MG63 (cell line): ENCODE measurements at regions not wholly inside any gene's neighbourhood (a gene's known extent, or its start where the extent isn't known, plus 50 kb on each side); places are given as distances from the start of the nearest gene placed in this dataset.

Experiments
- DNase-seq: peaks from one replicate; pipeline ENCODE4 v3.0.0-alpha.2; 2020
- H3K27me3 ChIP-seq: fragments of 250-450 bp; sonication (Bioruptor Pico); 2 replicates; pipeline ENCODE4 v1.5.1; 2020; ENCODE audit warnings: mild to moderate bottlenecking, moderate library complexity
- H3K36me3 ChIP-seq: fragments of 250-450 bp; sonication (Bioruptor Pico); 2 replicates; pipeline ENCODE4 v1.5.1; 2020; ENCODE audit warnings: mild to moderate bottlenecking, moderate library complexity
- H3K4me3 ChIP-seq: fragments of 250-450 bp; sonication (Bioruptor Pico); 2 replicates; pipeline ENCODE4 v1.5.1; 2020; ENCODE audit warnings: mild to moderate bottlenecking, moderate library complexity
- H3K9me3 ChIP-seq: fragments of 250-450 bp; sonication (Bioruptor Pico); 2 replicates; pipeline ENCODE4 v1.5.1; 2020; ENCODE audit warnings: mild to moderate bottlenecking, moderate library complexity

- Histone ChIP-seq H3K9me3 (no peaks in the 10 kb centered on the region), H3K4me3 (no peak overlapping the region), H3K36me3 (no peaks in the 10 kb centered on the region), H3K27me3 (no peaks in the 10 kb centered on the region)
- no peak for DNase-seq
Observed at GRCh38 chr2:19689646-19690168, 212.1 kb downstream of the TTC32 start.

DNA sequence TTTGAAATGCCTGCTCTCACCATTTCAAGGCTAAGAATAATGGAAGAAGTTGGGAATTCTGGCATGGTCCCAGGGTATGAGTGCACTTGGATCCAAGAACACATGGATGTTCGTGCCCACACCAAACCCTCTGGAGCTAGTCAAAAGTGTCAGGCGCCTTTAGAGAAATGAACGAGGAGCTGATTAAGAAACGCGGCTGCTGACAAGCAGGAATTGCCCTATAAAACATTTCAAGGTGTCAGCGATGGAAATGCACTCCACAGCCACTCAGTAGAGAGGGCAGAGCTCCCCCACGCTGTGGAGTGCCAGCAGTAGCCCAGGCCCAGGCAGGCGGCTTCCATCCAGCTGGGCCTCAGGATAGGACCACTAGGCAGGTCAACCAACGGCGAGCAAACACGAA lies 213.7 kb downstream of the TTC32 start:
- Histone ChIP-seq H3K27me3 (no peaks in the 10 kb centered on the region), H3K36me3 (no peaks in the 10 kb centered on the region), H3K9me3 (no peaks in the 10 kb centered on the region), H3K4me3 (no peak overlapping the region)
- no peak for DNase-seq

DNA sequence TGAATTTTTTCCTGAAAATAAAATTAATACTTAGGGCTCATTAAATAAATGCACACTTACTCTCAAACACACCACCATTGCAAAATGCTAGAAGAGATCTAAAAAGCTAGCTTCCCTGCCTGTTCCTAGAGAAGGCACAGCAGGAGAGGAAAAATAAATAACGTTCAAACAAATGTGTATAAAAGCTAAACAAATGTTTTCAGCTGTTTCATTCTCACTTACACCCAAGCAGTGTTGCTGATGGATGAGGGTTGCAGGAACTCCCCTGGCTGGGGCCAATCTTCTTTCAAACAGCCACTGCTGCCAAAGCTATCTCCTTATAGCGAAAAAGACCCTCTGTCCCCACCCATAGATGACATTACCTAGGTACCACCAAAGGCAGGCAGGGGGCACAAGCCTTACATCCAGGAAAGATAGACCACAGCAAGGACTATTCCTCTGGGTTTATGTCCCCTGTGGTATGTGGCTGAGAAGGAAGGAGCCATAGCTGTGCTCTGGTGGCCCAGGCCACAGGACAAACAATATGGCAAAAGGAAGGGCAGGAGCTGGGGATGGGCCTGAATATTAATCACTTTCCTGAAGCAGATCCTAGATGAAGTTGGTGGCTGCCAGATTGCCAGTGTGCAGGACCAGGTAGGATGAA lies 214.6 kb downstream of the TTC32 start:
- DNase-seq, result no peak
- Histone ChIP-seq H3K4me3 (no peak overlapping the region), H3K27me3 (no peaks in the 10 kb centered on the region), H3K36me3 (no peaks in the 10 kb centered on the region), H3K9me3 (no peaks in the 10 kb centered on the region)

DNA sequence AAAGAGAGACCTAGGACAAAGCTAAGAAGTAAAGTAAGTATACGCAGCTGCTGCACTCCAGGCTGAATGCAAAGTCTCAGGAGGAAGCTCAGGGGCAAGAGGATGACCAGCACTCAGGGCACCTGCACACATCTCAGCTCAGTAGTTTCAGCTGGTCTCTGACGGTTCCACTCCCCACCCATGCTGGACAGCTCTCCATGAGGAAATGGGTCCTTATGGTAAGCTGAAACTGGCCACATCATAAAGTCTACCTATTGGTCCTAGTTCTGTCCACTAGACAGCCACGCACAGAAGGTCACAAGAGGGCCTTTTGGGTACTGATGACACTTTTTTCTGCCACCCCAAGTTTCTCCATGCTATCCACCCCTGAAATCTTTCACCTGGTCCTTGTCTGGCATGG lies 215.3 kb downstream of the TTC32 start:
- H3K9me3 ChIP-seq, result no peaks in the 10 kb centered on the region
- H3K27me3 ChIP-seq, result no peaks in the 10 kb centered on the region
- no peaks in the 10 kb centered on the region for H3K36me3 ChIP-seq
- DNase-seq, result no peak
- H3K4me3 ChIP-seq, result no peak overlapping the region

GRCh38 chr2:19685731-19686130 lies 216.1 kb downstream of the TTC32 start:
- no peaks in the 10 kb centered on the region for H3K36me3 ChIP-seq
- no peak overlapping the region for H3K4me3 ChIP-seq
- DNase-seq, result no peak
- no peaks in the 10 kb centered on the region for H3K9me3 ChIP-seq
- H3K27me3 ChIP-seq, result no peaks in the 10 kb centered on the region

DNA sequence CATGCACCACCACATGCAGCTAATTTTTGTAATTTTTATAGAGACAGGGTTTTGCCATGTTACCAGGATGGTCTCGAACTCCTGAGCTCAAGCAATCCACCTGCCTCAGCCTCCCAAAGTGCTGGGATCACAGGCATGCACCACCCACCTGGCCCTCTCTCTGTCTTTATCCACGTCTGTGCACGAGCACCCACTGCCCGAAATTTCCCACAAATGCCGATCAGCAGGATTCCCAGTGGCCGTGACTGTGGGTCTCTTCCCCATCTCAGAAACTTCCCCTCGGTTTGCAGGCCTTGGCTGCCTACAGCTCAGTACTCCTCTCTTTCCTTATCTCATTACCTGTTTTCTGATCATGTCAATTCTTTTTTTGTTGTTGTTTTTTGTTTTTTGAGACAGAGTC lies 217.3 kb downstream of the TTC32 start:
- no peaks in the 10 kb centered on the region for H3K9me3 ChIP-seq
- DNase-seq, result no peak
- H3K27me3 ChIP-seq, result no peaks in the 10 kb centered on the region
- no peak overlapping the region for H3K4me3 ChIP-seq
- no peaks in the 10 kb centered on the region for H3K36me3 ChIP-seq

- Histone ChIP-seq H3K4me3 (no peak overlapping the region), H3K36me3 (no peaks in the 10 kb centered on the region)
- no peak for DNase-seq
Observed at GRCh38 chr2:19683556-19683955, 218.2 kb downstream of the TTC32 start.

GRCh38 chr2:19682493-19682892 lies 219.3 kb downstream of the TTC32 start:
- DNase-seq, result no peak

More at GRCh38 chr2:19683556-19683955, 218.2 kb downstream of the TTC32 start:
- H3K9me3 ChIP-seq, result no peaks in the 10 kb centered on the region
- H3K27me3 ChIP-seq, result no peaks in the 10 kb centered on the region

GRCh38 chr2:19677825-19678518 lies 223.8 kb downstream of the TTC32 start:
- Histone ChIP-seq H3K4me3 (no peak overlapping the region), H3K27me3 (no peaks in the 10 kb centered on the region), H3K9me3 (no peaks in the 10 kb centered on the region), H3K36me3 (no peaks in the 10 kb centered on the region)
- DNase-seq, result no peak

More at GRCh38 chr2:19682493-19682892, 219.3 kb downstream of the TTC32 start:
- Histone ChIP-seq H3K27me3 (no peaks in the 10 kb centered on the region), H3K4me3 (no peak overlapping the region), H3K9me3 (no peaks in the 10 kb centered on the region), H3K36me3 (no peaks in the 10 kb centered on the region)

GRCh38 chr2:19677215-19677777 lies 224.5 kb downstream of the TTC32 start:
- H3K4me3 ChIP-seq, result no peak overlapping the region
- no peaks in the 10 kb centered on the region for H3K36me3 ChIP-seq
- no peaks in the 10 kb centered on the region for H3K27me3 ChIP-seq
- DNase-seq, result no peak
- H3K9me3 ChIP-seq, result no peaks in the 10 kb centered on the region

GRCh38 chr2:19676770-19677169 lies 225.0 kb downstream of the TTC32 start:
- H3K27me3 ChIP-seq, result no peaks in the 10 kb centered on the region
- no peak for DNase-seq
- no peaks in the 10 kb centered on the region for H3K9me3 ChIP-seq
- no peaks in the 10 kb centered on the region for H3K36me3 ChIP-seq
- H3K4me3 ChIP-seq, result no peak overlapping the region

GRCh38 chr2:19675856-19676460 lies 225.8 kb downstream of the TTC32 start:
- no peaks in the 10 kb centered on the region for H3K9me3 ChIP-seq
- H3K4me3 ChIP-seq, result no peak overlapping the region
- peak; percentile 76 for DNase-seq
- no peaks in the 10 kb centered on the region for H3K36me3 ChIP-seq
- no peaks in the 10 kb centered on the region for H3K27me3 ChIP-seq

DNA sequence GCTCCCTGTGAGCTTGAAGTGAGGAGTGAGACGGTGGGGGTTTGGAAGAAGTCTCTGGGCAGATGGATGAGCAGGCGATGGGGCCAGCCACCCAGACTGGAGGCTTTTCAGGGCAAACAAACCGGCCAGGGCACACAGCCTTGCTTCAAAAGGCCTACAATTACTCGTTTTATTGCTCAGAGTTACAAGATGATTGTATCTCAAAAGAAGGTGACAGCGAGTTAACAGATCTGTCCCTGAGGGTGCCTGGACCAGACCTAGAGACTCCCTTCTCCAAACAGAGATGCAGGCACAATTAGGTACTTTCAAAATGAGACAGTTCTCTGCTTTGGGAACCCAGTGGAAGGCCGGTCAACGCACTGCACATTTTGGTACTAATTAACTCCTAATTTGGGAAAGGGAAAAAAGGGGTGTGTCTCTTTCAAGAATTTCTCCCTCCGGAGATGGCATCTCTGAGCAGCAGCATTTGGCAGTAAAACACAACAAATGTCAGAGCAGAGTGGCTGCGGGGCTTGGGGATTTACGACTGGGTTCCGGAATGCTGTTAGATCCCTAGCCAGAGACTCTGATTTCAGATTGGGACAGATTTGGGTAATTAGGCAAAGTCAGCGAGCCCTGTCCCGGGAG lies 226.7 kb downstream of the TTC32 start:
- DNase-seq, result no peak
- H3K4me3 ChIP-seq, result no peak overlapping the region
- H3K36me3 ChIP-seq, result no peaks in the 10 kb centered on the region
- no peaks in the 10 kb centered on the region for H3K9me3 ChIP-seq
- no peaks in the 10 kb centered on the region for H3K27me3 ChIP-seq

- DNase-seq, result no peak
Observed at GRCh38 chr2:19674051-19675002, 227.5 kb downstream of the TTC32 start.

GRCh38 chr2:19673213-19673791 lies 228.5 kb downstream of the TTC32 start:
- H3K9me3 ChIP-seq, result no peaks in the 10 kb centered on the region
- H3K4me3 ChIP-seq, result no peak overlapping the region
- no peaks in the 10 kb centered on the region for H3K27me3 ChIP-seq
- DNase-seq, result peak; percentile 34
- H3K36me3 ChIP-seq, result no peaks in the 10 kb centered on the region

More at GRCh38 chr2:19674051-19675002, 227.5 kb downstream of the TTC32 start:
- H3K36me3 ChIP-seq, result no peaks in the 10 kb centered on the region
- H3K4me3 ChIP-seq, result no peak overlapping the region
- no peaks in the 10 kb centered on the region for H3K27me3 ChIP-seq
- H3K9me3 ChIP-seq, result no peaks in the 10 kb centered on the region

- H3K4me3 ChIP-seq, result no peak overlapping the region
- H3K27me3 ChIP-seq, result no peaks in the 10 kb centered on the region
- no peaks in the 10 kb centered on the region for H3K36me3 ChIP-seq
- DNase-seq, result no peak
- H3K9me3 ChIP-seq, result no peaks in the 10 kb centered on the region
Observed at GRCh38 chr2:19671916-19672315, 229.9 kb downstream of the TTC32 start.
